Liver (tissue), 3 donors: ENCODE measurements at regions not wholly inside any gene's neighbourhood (a gene's known extent, or its start where the extent isn't known, plus 50 kb on each side); places are given as distances from the start of the nearest gene placed in this dataset.

Source experiments
- RAD21 ChIP-seq, 2 donors: IDR thresholded peaks; 2 replicates each; pipeline ENCODE4 v1.6.1; 2016; ENCODE audit warnings: antibody characterized with exemption in 2 of 2, mild to moderate bottlenecking in 2 of 2
- RXRA ChIP-seq, 2 donors: IDR thresholded peaks; 2 replicates each; pipeline ENCODE4 v1.6.1; 2017 to 2018; ENCODE audit warnings: antibody characterized with exemption in 2 of 2, mild to moderate bottlenecking in 1 of 2
- SP1 ChIP-seq: IDR thresholded peaks from 2 replicates; pipeline ENCODE4 v1.6.1; 2018; ENCODE audit warnings: antibody characterized with exemption, mild to moderate bottlenecking
- TF ChIP-seq, protein P1 (sequence below): fragments of 150-350 bp; IDR thresholded peaks from 2 replicates; pipeline ENCODE4 v1.5.1; 2017; ENCODE audit warnings: improper control_type of control experiment, low read depth, low read length; ENCODE audit not compliant: missing input control
- TF ChIP-seq, protein P2 (sequence below): IDR thresholded peaks from 2 replicates; pipeline ENCODE4 v1.6.1; 2016; ENCODE audit warnings: antibody characterized with exemption
- TF ChIP-seq, protein P3 (sequence below): IDR thresholded peaks from 2 replicates; pipeline ENCODE4 v1.6.1; 2016; ENCODE audit warnings: antibody characterized with exemption, mild to moderate bottlenecking
- donor health status: healthy.
- donor health status: healthy.

DNA sequence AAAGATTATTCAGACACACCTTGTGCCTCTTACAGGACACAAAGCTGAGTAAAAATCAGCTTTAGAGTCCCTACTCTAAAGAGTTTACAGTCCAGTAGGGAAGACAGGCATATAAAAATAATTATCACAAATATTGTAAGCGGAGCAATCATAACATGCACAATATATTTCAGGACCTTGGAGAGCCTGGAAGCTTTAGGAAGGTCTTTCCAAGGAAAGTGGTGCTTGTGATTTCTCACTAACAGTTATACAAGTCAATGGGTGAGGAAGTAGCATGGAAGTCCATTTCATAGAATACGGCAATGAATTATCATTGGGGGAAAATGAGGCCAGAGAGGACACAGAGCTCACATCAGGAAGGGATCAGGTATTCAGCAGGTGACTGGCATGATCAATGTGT is 268.3 kb downstream of the C12orf50 start:
- TF ChIP-seq, protein P1, sequence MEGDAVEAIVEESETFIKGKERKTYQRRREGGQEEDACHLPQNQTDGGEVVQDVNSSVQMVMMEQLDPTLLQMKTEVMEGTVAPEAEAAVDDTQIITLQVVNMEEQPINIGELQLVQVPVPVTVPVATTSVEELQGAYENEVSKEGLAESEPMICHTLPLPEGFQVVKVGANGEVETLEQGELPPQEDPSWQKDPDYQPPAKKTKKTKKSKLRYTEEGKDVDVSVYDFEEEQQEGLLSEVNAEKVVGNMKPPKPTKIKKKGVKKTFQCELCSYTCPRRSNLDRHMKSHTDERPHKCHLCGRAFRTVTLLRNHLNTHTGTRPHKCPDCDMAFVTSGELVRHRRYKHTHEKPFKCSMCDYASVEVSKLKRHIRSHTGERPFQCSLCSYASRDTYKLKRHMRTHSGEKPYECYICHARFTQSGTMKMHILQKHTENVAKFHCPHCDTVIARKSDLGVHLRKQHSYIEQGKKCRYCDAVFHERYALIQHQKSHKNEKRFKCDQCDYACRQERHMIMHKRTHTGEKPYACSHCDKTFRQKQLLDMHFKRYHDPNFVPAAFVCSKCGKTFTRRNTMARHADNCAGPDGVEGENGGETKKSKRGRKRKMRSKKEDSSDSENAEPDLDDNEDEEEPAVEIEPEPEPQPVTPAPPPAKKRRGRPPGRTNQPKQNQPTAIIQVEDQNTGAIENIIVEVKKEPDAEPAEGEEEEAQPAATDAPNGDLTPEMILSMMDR, result no peak
- TF ChIP-seq RAD21 (IDR thresholded peaks at IDR 0.05), result no peak
- no peak for TF ChIP-seq RXRA (IDR thresholded peaks at IDR 0.05)
- TF ChIP-seq, protein P2, sequence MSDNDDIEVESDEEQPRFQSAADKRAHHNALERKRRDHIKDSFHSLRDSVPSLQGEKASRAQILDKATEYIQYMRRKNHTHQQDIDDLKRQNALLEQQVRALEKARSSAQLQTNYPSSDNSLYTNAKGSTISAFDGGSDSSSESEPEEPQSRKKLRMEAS, result no peak
- TF ChIP-seq, protein P3, sequence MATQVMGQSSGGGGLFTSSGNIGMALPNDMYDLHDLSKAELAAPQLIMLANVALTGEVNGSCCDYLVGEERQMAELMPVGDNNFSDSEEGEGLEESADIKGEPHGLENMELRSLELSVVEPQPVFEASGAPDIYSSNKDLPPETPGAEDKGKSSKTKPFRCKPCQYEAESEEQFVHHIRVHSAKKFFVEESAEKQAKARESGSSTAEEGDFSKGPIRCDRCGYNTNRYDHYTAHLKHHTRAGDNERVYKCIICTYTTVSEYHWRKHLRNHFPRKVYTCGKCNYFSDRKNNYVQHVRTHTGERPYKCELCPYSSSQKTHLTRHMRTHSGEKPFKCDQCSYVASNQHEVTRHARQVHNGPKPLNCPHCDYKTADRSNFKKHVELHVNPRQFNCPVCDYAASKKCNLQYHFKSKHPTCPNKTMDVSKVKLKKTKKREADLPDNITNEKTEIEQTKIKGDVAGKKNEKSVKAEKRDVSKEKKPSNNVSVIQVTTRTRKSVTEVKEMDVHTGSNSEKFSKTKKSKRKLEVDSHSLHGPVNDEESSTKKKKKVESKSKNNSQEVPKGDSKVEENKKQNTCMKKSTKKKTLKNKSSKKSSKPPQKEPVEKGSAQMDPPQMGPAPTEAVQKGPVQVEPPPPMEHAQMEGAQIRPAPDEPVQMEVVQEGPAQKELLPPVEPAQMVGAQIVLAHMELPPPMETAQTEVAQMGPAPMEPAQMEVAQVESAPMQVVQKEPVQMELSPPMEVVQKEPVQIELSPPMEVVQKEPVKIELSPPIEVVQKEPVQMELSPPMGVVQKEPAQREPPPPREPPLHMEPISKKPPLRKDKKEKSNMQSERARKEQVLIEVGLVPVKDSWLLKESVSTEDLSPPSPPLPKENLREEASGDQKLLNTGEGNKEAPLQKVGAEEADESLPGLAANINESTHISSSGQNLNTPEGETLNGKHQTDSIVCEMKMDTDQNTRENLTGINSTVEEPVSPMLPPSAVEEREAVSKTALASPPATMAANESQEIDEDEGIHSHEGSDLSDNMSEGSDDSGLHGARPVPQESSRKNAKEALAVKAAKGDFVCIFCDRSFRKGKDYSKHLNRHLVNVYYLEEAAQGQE, result peak; percentile 77
- no peak for TF ChIP-seq SP1
